ENCODE measurements at regions not wholly inside any gene's neighbourhood (a gene's known extent, or its start where the extent isn't known, plus 50 kb on each side); places are given as distances from the start of the nearest gene placed in this dataset.

GRCh38 chr5:103487822-103488493 lies 74.6 kb downstream of the NUDT12 start:
- TF ChIP-seq FOXK2 (IDR thresholded peaks at IDR 0.05), result no peak
- no peak for TF ChIP-seq BHLHE40 (IDR thresholded peaks at IDR 0.05; ENCODE audit: borderline replicate concordance)
- no peak for TF ChIP-seq TARDBP (IDR thresholded peaks at IDR 0.05)
- TF ChIP-seq LEF1 (IDR thresholded peaks at IDR 0.05; ENCODE audit: borderline replicate concordance), result no peak
- TF ChIP-seq NFRKB (IDR thresholded peaks at IDR 0.05), result no peak
- TF ChIP-seq FOXM1 (IDR thresholded peaks at IDR 0.05; ENCODE audit: borderline replicate concordance), result no peak
- TF ChIP-seq L3MBTL2 (conservative IDR thresholded peaks at IDR 0.05), result no peak
- TF ChIP-seq FOXA1 (IDR thresholded peaks at IDR 0.05), result no peak
- no peak for TF ChIP-seq CTBP1 (IDR thresholded peaks at IDR 0.05; ENCODE audit: borderline replicate concordance)
- no peak for TF ChIP-seq SUZ12 (IDR thresholded peaks at IDR 0.05)
- TF ChIP-seq ELF4 (IDR thresholded peaks at IDR 0.05), result no peak
- no peak for TF ChIP-seq ARNT (IDR thresholded peaks at IDR 0.05)
- no peak for TF ChIP-seq SP1 (IDR thresholded peaks at IDR 0.05)
- no peak for TF ChIP-seq HDGF (IDR thresholded peaks at IDR 0.05; ENCODE audit: borderline replicate concordance)
- no peak for TF ChIP-seq ZNF384 (IDR thresholded peaks at IDR 0.05)
- no peak for TF ChIP-seq PKNOX1 (IDR thresholded peaks at IDR 0.05)
- POLR2A ChIA-PET, result interaction anchor here (1.4 kb wide), 1 partner anchor 75 kb away, joined by 3 read pairs; the partner anchor contains the start of gene NUDT12
- no peak for DNase-seq (ENCODE audit: extremely low spot score)
- CTCF ChIA-PET, result interaction anchor here (1.1 kb wide), 1 partner anchor 31 kb away, joined by 3 read pairs; no protein-coding TSS in a partner anchor

GRCh38 chr5:103487218-103487617 lies 75.4 kb downstream of the NUDT12 start:
- TF ChIP-seq PKNOX1 (IDR thresholded peaks at IDR 0.05) (0 out of 2 replicates have a peak, but pooled peaks have one; percentile 11), NFRKB (IDR thresholded peaks at IDR 0.05) (no peak)
- CTCF ChIA-PET, result interaction anchor here (1.1 kb wide), 1 partner anchor 32 kb away, joined by 3 read pairs; no protein-coding TSS in a partner anchor
- POLR2A ChIA-PET, result interaction anchor here (1.4 kb wide), 1 partner anchor 76 kb away, joined by 3 read pairs; the partner anchor contains the start of gene NUDT12
- no peak for DNase-seq (ENCODE audit: extremely low spot score)

GRCh38 chr5:103486739-103487138 lies 75.8 kb downstream of the NUDT12 start:
- ChIA-PET POLR2A (interaction anchor here (1.4 kb wide), 1 partner anchor 76 kb away, joined by 3 read pairs; the partner anchor contains the start of gene NUDT12), CTCF (interaction anchor here (1.1 kb wide), 1 partner anchor 33 kb away, joined by 3 read pairs; no protein-coding TSS in a partner anchor)
- no peak for TF ChIP-seq FOXA1 (IDR thresholded peaks at IDR 0.05)
- TF ChIP-seq TARDBP (IDR thresholded peaks at IDR 0.05), result no peak
- TF ChIP-seq FOXK2 (IDR thresholded peaks at IDR 0.05), result no peak
- no peak for TF ChIP-seq ELF4 (IDR thresholded peaks at IDR 0.05)
- TF ChIP-seq ZNF384 (IDR thresholded peaks at IDR 0.05), result no peak
- no peak for TF ChIP-seq PKNOX1 (IDR thresholded peaks at IDR 0.05)
- no peak for TF ChIP-seq BHLHE40 (IDR thresholded peaks at IDR 0.05; ENCODE audit: borderline replicate concordance)
- TF ChIP-seq HDGF (IDR thresholded peaks at IDR 0.05; ENCODE audit: borderline replicate concordance), result no peak
- no peak for TF ChIP-seq FOXM1 (IDR thresholded peaks at IDR 0.05; ENCODE audit: borderline replicate concordance)
- TF ChIP-seq SP1 (IDR thresholded peaks at IDR 0.05), result no peak
- TF ChIP-seq LEF1 (IDR thresholded peaks at IDR 0.05; ENCODE audit: borderline replicate concordance), result no peak
- no peak for TF ChIP-seq CTBP1 (IDR thresholded peaks at IDR 0.05; ENCODE audit: borderline replicate concordance)
- no peak for TF ChIP-seq ARNT (IDR thresholded peaks at IDR 0.05)
- TF ChIP-seq NFRKB (IDR thresholded peaks at IDR 0.05), result no peak
- no peak for TF ChIP-seq L3MBTL2 (conservative IDR thresholded peaks at IDR 0.05)
- TF ChIP-seq SUZ12 (IDR thresholded peaks at IDR 0.05), result no peak
- DNase-seq (ENCODE audit: extremely low spot score), result no peak

GRCh38 chr5:103480246-103480645 lies 82.3 kb downstream of the NUDT12 start:
- no peak for DNase-seq (ENCODE audit: extremely low spot score)
- POLR2A ChIA-PET, result no interaction called here
- CTCF ChIA-PET, result no interaction called here
- TF ChIP-seq TARDBP (IDR thresholded peaks at IDR 0.05), result no peak
- TF ChIP-seq FOXM1 (IDR thresholded peaks at IDR 0.05; ENCODE audit: borderline replicate concordance), result no peak
- TF ChIP-seq ELF4 (IDR thresholded peaks at IDR 0.05), result no peak
- TF ChIP-seq HDGF (IDR thresholded peaks at IDR 0.05; ENCODE audit: borderline replicate concordance), result no peak

GRCh38 chr5:103477678-103478077 lies 84.9 kb downstream of the NUDT12 start:
- no peak for TF ChIP-seq NFRKB (IDR thresholded peaks at IDR 0.05)
- TF ChIP-seq PKNOX1 (IDR thresholded peaks at IDR 0.05), result no peak
- no peak for TF ChIP-seq FOXM1 (IDR thresholded peaks at IDR 0.05; ENCODE audit: borderline replicate concordance)
- TF ChIP-seq ARNT (IDR thresholded peaks at IDR 0.05), result no peak
- TF ChIP-seq SUZ12 (IDR thresholded peaks at IDR 0.05), result no peak
- CTCF ChIA-PET, result no interaction called here
- no peak for DNase-seq (ENCODE audit: extremely low spot score)
- POLR2A ChIA-PET, result no interaction called here

- ChIA-PET POLR2A (no interaction called here), CTCF (interaction anchor here (0.6 kb wide), 1 partner anchor 103 kb away, joined by 4 read pairs; no protein-coding TSS in a partner anchor)
- TF ChIP-seq FOXA1 (IDR thresholded peaks at IDR 0.05), result no peak
- TF ChIP-seq FOXM1 (IDR thresholded peaks at IDR 0.05; ENCODE audit: borderline replicate concordance), result no peak
- TF ChIP-seq LEF1 (IDR thresholded peaks at IDR 0.05; ENCODE audit: borderline replicate concordance), result no peak
- TF ChIP-seq NFRKB (IDR thresholded peaks at IDR 0.05), result no peak
- TF ChIP-seq ARNT (IDR thresholded peaks at IDR 0.05), result no peak
- TF ChIP-seq ZNF384 (IDR thresholded peaks at IDR 0.05), result no peak
- no peak for TF ChIP-seq SP1 (IDR thresholded peaks at IDR 0.05)
- no peak for TF ChIP-seq L3MBTL2 (conservative IDR thresholded peaks at IDR 0.05)
- TF ChIP-seq ELF4 (IDR thresholded peaks at IDR 0.05), result no peak
- TF ChIP-seq SUZ12 (IDR thresholded peaks at IDR 0.05), result no peak
- no peak for TF ChIP-seq CTBP1 (IDR thresholded peaks at IDR 0.05; ENCODE audit: borderline replicate concordance)
- no peak for TF ChIP-seq PKNOX1 (IDR thresholded peaks at IDR 0.05)
- no peak for TF ChIP-seq TARDBP (IDR thresholded peaks at IDR 0.05)
- TF ChIP-seq FOXK2 (IDR thresholded peaks at IDR 0.05), result no peak
- TF ChIP-seq HDGF (IDR thresholded peaks at IDR 0.05; ENCODE audit: borderline replicate concordance), result no peak
- no peak for TF ChIP-seq BHLHE40 (IDR thresholded peaks at IDR 0.05; ENCODE audit: borderline replicate concordance)
- DNase-seq (ENCODE audit: extremely low spot score), result no peak
Measured at GRCh38 chr5:103476811-103477210, 85.8 kb downstream of the NUDT12 start.
